ENCODE measurements at regions not wholly inside any gene's neighbourhood (a gene's known extent, or its start where the extent isn't known, plus 50 kb on each side); places are given as distances from the start of the nearest gene placed in this dataset.

GRCh38 chr1:187504779-187505178 is 676.0 kb downstream of the PLA2G4A start:
- TF ChIP-seq CTCF (IDR thresholded peaks at IDR 0.05; ENCODE audit: low read depth, low read length): no peak
- no peak for TF ChIP-seq EZH2phosphoT487 (IDR thresholded peaks at IDR 0.05; ENCODE audit: low read depth)

All from OCI-LY3 (cell line).